Superior temporal gyrus (tissue), 1 donor: ENCODE measurements at regions not wholly inside any gene's neighbourhood (a gene's known extent, or its start where the extent isn't known, plus 50 kb on each side); places are given as distances from the start of the nearest gene placed in this dataset.
A peak's percentile ranks its signal among the peaks of the same experiment; 100 is the strongest.

ENCODE experiments used
- DNase-seq: peaks from one replicate; pipeline ENCODE4 v3.0.0-alpha.2; 2016; ENCODE audit errors: extremely low spot score

- no peak for DNase-seq
Measured at GRCh38 chr15:31274496-31275330, 51.9 kb upstream of the KLF13 start.

DNA sequence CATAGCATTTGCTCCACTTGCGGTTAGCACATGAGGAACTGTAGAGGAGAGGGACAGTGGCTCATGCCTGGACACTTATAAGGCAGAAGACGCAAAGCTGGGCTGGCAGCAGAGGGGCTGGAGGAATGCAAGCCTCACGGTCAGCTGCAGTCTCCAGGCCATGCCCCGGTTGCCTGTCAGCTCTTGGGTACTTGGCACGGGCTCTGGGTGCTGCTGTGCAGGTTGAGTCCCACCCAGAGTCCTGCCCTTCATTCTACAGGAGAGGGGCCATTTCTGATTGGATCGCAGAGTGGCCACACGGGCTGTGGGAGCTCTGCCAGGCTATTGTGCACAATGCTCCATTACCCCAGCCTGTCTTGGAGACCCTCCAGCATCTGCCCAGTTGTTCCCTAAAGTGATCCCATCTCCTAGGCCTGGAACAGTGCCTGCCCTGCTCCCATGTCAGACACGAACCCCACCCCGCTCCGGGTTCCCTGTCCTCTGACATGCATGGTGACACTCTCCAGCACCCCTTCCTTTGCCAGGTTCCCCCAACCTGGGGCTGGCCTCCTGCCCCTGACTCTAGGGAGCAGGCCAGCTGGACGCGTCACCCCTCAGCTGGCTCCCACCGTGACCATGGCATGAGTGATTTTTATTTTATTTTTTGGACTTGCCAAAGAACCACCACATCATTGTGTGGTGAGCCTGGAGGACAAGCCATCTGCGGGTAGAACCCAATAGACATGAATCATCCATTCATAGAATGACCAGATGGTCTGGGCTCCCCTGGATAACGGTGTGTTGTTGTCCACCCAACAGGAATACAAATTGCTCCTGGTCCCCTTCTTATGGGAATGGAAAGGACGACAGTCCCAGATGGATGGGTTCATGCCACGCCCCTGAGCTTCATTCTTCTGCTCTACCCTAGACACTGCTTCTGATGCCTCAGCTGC, 51.0 kb upstream of the KLF13 start:
- DNase-seq = peak; percentile 9

- no peak for DNase-seq
Measured at GRCh38 chr15:31276596-31277298, 49.9 kb upstream of the KLF13 start.
